HFFc6 (cell line): ENCODE measurements at regions not wholly inside any gene's neighbourhood (a gene's known extent, or its start where the extent isn't known, plus 50 kb on each side); places are given as distances from the start of the nearest gene placed in this dataset.

Experiments
- DNase-seq: peaks from one replicate; pipeline ENCODE4 v3.0.0-alpha.2; 2018
- H3K27ac Mint-ChIP-seq: 2 replicates; pipeline ENCODE4 v1.8.0; 2020; ENCODE audit warnings: mild to moderate bottlenecking, mixed read lengths
- H3K27me3 Mint-ChIP-seq: 2 replicates; pipeline ENCODE4 v1.8.0; 2021; ENCODE audit warnings: mild to moderate bottlenecking, moderate library complexity, mixed read lengths; ENCODE audit not compliant: insufficient read depth
- H3K36me3 Mint-ChIP-seq: 2 replicates; pipeline ENCODE4 v1.8.0; 2021; ENCODE audit warnings: low read depth, mixed read lengths
- H3K4me1 Mint-ChIP-seq: 2 replicates; pipeline ENCODE4 v1.8.0; 2020; ENCODE audit warnings: low read depth, mixed read lengths
- H3K4me3 Mint-ChIP-seq: 2 replicates; pipeline ENCODE4 v1.8.0; 2020; ENCODE audit warnings: mild to moderate bottlenecking, moderate library complexity, mixed read lengths
- H3K9me3 Mint-ChIP-seq: 2 replicates; pipeline ENCODE4 v1.8.0; 2020; ENCODE audit warnings: mild to moderate bottlenecking, mixed read lengths
- TF ChIP-seq, protein P1 (sequence below): fragments of 200-600 bp; sonication (generic); IDR thresholded peaks from 2 replicates; pipeline ENCODE4 v1.5.0; 2021; ENCODE audit warnings: antibody characterized with exemption, mild to moderate bottlenecking

DNA sequence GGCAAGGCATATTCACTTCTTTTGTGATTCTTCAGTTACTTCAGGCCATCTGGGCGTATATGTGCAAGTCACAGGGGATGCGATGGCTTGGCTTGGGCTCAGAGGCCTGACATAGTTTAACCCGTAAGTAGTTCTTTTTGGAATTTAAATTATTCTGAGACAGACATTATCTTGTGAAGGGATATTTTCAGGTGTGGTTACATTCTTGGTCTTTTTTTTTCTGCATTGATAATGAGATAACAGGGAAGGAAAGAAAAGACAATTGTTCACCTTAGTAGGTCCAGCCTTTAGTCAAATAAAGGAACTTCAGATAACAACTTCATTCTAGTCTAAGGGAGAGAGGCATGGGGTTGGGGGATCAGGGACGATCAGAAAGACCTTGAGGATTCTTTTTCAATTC is 74.8 kb downstream of the TEX13C start:
- Mint-ChIP-seq H3K9me3 (0 out of 2 replicates have a peak, but pooled peaks cover 4% of the 10 kb centered on the region), H3K4me1 (no peaks in the 10 kb centered on the region), H3K36me3 (no peaks in the 10 kb centered on the region), H3K27ac (no peak overlapping the region), H3K27me3 (no peaks in the 10 kb centered on the region), H3K4me3 (no peak overlapping the region)
- no peak for DNase-seq
- TF ChIP-seq, protein P1, sequence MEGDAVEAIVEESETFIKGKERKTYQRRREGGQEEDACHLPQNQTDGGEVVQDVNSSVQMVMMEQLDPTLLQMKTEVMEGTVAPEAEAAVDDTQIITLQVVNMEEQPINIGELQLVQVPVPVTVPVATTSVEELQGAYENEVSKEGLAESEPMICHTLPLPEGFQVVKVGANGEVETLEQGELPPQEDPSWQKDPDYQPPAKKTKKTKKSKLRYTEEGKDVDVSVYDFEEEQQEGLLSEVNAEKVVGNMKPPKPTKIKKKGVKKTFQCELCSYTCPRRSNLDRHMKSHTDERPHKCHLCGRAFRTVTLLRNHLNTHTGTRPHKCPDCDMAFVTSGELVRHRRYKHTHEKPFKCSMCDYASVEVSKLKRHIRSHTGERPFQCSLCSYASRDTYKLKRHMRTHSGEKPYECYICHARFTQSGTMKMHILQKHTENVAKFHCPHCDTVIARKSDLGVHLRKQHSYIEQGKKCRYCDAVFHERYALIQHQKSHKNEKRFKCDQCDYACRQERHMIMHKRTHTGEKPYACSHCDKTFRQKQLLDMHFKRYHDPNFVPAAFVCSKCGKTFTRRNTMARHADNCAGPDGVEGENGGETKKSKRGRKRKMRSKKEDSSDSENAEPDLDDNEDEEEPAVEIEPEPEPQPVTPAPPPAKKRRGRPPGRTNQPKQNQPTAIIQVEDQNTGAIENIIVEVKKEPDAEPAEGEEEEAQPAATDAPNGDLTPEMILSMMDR: no peak

DNA sequence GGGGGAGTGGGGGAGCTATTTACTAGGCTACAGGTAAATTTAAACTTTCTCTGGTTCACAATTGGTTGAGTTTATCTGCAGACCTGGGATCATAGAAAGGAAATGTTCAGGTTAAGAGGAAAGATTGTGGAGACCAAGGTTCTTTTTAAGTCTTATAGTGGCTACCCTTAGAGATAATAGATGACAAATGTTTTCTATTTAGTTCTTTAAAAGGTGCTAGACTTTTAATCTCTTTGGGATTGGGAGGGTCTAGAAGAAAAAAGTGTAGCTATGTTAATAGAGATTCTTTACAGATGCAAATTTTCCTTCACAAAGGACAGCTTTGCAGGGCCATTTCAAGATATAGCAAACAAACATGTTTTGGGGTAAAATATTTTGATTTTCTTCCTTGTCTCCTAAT is 76.0 kb downstream of the TEX13C start:
- H3K4me3 Mint-ChIP-seq: no peak overlapping the region

DNA sequence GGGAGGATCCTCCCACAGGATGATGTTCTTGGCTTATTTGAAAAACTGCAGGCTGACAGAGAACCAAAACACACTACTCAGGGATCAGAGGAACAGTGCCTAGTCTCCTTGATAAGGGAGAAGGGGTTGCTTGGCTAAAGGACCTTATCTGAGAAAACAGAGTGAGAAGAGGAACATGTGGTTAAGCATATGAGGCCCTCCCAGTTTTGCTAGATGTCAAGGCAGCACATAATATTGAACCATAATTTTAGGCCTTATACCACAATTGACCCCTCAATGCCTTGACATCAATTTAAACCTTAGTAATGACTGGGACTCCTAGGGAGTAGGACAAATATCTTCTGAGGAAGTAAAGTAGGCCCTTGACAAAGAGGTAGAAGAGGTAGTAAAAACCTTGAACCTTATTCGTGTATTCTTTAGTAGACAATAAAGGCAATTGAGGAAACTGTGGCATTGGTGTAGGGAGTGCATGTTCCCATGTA is 79.3 kb downstream of the TEX13C start:
- Mint-ChIP-seq H3K27me3 (no peaks in the 10 kb centered on the region), H3K27ac (no peak overlapping the region), H3K4me1 (no peaks in the 10 kb centered on the region), H3K36me3 (no peaks in the 10 kb centered on the region), H3K9me3 (peaks cover 4% of the 10 kb centered on the region; the same call in 1 of the 2 replicates), H3K4me3 (no peak overlapping the region)
- DNase-seq: no peak
- TF ChIP-seq, protein P1: no peak

More for the DNA sequence above, 76.0 kb downstream of the TEX13C start:
- Mint-ChIP-seq H3K36me3 (no peaks in the 10 kb centered on the region), H3K9me3 (0 out of 2 replicates have a peak, but pooled peaks cover 4% of the 10 kb centered on the region), H3K27me3 (no peaks in the 10 kb centered on the region), H3K27ac (no peak overlapping the region), H3K4me1 (no peaks in the 10 kb centered on the region)
- TF ChIP-seq, protein P1: no peak
- no peak for DNase-seq

DNA sequence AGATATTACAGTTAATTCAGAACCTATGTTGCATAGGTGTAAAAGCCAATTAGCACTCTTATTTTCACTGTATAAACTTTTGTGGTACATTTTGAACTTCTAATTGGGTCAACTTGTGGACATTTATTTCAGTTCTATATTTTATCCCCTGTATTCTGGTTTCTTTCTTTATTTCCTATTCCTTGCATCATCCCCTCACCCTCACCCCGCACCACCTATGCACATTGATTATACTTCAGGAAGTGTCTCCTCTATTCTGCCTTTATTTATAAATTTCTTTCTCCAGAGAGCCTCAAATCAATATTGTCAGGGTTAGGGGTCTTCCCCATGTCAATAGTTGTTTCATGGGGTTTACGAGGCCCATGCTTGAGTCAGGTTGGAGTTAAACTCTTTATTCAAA is 83.1 kb downstream of the TEX13C start:
- TF ChIP-seq, protein P1: no peak
- H3K9me3 Mint-ChIP-seq: peaks cover 7% of the 10 kb centered on the region; the same call in 1 of the 2 replicates
- H3K27me3 Mint-ChIP-seq: no peaks in the 10 kb centered on the region
- no peak overlapping the region for H3K27ac Mint-ChIP-seq
- no peak overlapping the region for H3K4me3 Mint-ChIP-seq
- no peaks in the 10 kb centered on the region for H3K36me3 Mint-ChIP-seq
- no peak for DNase-seq
- H3K4me1 Mint-ChIP-seq: no peaks in the 10 kb centered on the region

DNA sequence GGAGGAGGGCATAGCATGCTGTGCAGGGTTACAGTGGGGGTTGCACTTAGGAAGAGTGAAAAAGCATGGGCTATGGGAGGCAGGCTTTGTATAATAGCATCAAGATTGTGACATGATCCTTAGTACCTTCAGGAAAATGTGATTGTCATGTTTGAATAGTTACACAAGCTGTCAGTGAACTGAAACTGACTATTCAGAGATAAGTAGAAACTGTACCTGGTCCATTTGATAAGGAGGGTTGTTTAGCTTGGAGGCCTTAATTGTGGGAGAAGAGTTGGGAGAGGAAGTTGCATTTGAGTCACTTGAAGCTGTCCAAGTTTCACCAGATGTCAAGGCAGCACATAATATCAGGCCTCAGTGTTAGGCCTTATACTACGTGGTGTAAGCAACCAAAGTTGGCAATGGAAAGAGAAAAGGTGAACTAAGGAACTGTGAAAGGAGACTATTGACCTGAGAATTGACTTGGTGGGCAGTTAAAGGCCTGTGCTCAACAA is 85.0 kb downstream of the TEX13C start:
- no peak overlapping the region for H3K4me3 Mint-ChIP-seq
- no peak overlapping the region for H3K27ac Mint-ChIP-seq
- H3K4me1 Mint-ChIP-seq: no peaks in the 10 kb centered on the region
- peaks cover 7% of the 10 kb centered on the region; the same call in 1 of the 2 replicates for H3K9me3 Mint-ChIP-seq
- no peaks in the 10 kb centered on the region for H3K36me3 Mint-ChIP-seq
- no peak for DNase-seq
- TF ChIP-seq, protein P1: no peak
- no peaks in the 10 kb centered on the region for H3K27me3 Mint-ChIP-seq
